Endothelial cell of umbilical vein (primary cell): ENCODE measurements at regions not wholly inside any gene's neighbourhood (a gene's known extent, or its start where the extent isn't known, plus 50 kb on each side); places are given as distances from the start of the nearest gene placed in this dataset.

ENCODE experiments used
- BruUV-seq: library from RNA; stranded (reverse); fragments of 400-500 nt; replicated peaks from 2 replicates; lab custom pipeline; 2021; lab: Mats Ljungman, UMichigan
- CTCF ChIA-PET: fragments of 300-600, 350-600 bp; sonication (Branson Sonifier 250); formaldehyde crosslinking; loops from one replicate; lab custom pipeline; 2021; ENCODE audit warnings: antibody characterized with exemption, inconsistent platforms; lab: Charles Lee
- POLR2A ChIA-PET: fragments of 300-600, 350-600 bp; sonication (Branson Sonifier 250); formaldehyde crosslinking; loops from one replicate; lab custom pipeline; 2021; ENCODE audit warnings: antibody characterized with exemption, inconsistent platforms; lab: Charles Lee
- DNase-seq: peaks from one replicate; pipeline ENCODE4 v3.0.0-alpha.2; 2011; ENCODE audit warnings: low read depth, low spot score
- FAIRE-seq: peaks from 2 replicates; lab custom pipeline; 2011; peaks lifted over from hg19 to GRCh38; lab: Jason Lieb, UNC
- H2AFZ ChIP-seq: 2 replicates; pipeline ENCODE4 v1.6.0; 2012; ENCODE audit warnings: low read depth, low read length, control low read depth, inconsistent platforms
- H3K27ac ChIP-seq: 2 replicates; pipeline ENCODE4 v1.5.1; 2011; ENCODE audit warnings: low read depth, mild to moderate bottlenecking, control low read depth, low read length, moderate library complexity; ENCODE audit not compliant: insufficient read depth
- H3K27me3 ChIP-seq, 2 experiments: 2 replicates each; pipeline versions ENCODE4 v1.6.0 to v1.6.1; 2011; ENCODE audit warnings: low read length in 2 of 2, mixed read lengths in 1 of 2; ENCODE audit not compliant: control insufficient read depth in 2 of 2, insufficient read depth in 2 of 2
- H3K36me3 ChIP-seq, 2 experiments: 2 replicates in 1 of 2; 3 replicates in 1 of 2; pipeline ENCODE4 v1.5.1; 2011; ENCODE audit warnings: low read length in 2 of 2, mild to moderate bottlenecking in 1 of 2, moderate library complexity in 1 of 2; ENCODE audit not compliant: control insufficient read depth in 2 of 2, insufficient read depth in 2 of 2; ENCODE audit errors: extremely low read depth in 1 of 2
- H3K4me1 ChIP-seq: 3 replicates; pipeline ENCODE4 v1.5.1; 2011; ENCODE audit warnings: mild to moderate bottlenecking, low read length; ENCODE audit not compliant: control insufficient read depth, insufficient read depth; ENCODE audit errors: extremely low read depth
- H3K4me2 ChIP-seq: 2 replicates; pipeline ENCODE4 v1.6.1; 2011; ENCODE audit warnings: low read length, control low read depth, mixed read lengths; ENCODE audit not compliant: insufficient read depth
- H3K4me3 ChIP-seq, 3 experiments: fragments of 200-600 bp in 1 of 3; sonication (generic), shearing (Covaris generic) in 1 of 3; replicated peaks in 1 of 3; 2 replicates each; pipeline ENCODE4 v1.5.1; 2011 to 2016; ENCODE audit warnings: control low read depth in 3 of 3, low read length in 3 of 3, mild to moderate bottlenecking in 2 of 3, inconsistent platforms in 1 of 3, low read depth in 1 of 3, moderate library complexity in 1 of 3; ENCODE audit not compliant: insufficient read depth in 1 of 3
- H3K79me2 ChIP-seq: 2 replicates; pipeline ENCODE4 v1.6.0; 2012; ENCODE audit warnings: low read length, inconsistent platforms; ENCODE audit not compliant: control insufficient read depth, insufficient read depth
- H3K9ac ChIP-seq: replicated peaks from 2 replicates; pipeline ENCODE3; 2011; ENCODE audit warnings: low read length, control low read depth; ENCODE audit not compliant: insufficient read depth; ENCODE audit errors: extremely low read depth
- H3K9me1 ChIP-seq: replicated peaks from 3 replicates; pipeline ENCODE4 v1.6.0; 2011; ENCODE audit warnings: mild to moderate bottlenecking, low read length; ENCODE audit not compliant: control insufficient read depth, insufficient read depth; ENCODE audit errors: extremely low read depth
- H3K9me3 ChIP-seq: replicated peaks from 2 replicates; pipeline ENCODE4 v1.5.1; 2012; ENCODE audit warnings: low read length, inconsistent platforms; ENCODE audit not compliant: control insufficient read depth, insufficient read depth
- H4K20me1 ChIP-seq: replicated peaks from 2 replicates; pipeline ENCODE3; 2011; ENCODE audit warnings: mild to moderate bottlenecking, low read length; ENCODE audit not compliant: control insufficient read depth, insufficient read depth; ENCODE audit errors: extremely low read depth
- CTCF ChIP-seq, 2 donors: IDR thresholded peaks; 1 replicate in 1 of 2; 2 replicates in 1 of 2; pipeline ENCODE4 v1.5.1; 2011; ENCODE audit warnings: low read length in 2 of 2, mild to moderate bottlenecking in 2 of 2, moderate library complexity in 2 of 2, control low read depth in 1 of 2, inconsistent platforms in 1 of 2, low read depth in 1 of 2; ENCODE audit not compliant: insufficient read depth in 1 of 2; ENCODE audit errors: extremely low read depth in 1 of 2
- EZH2 ChIP-seq: IDR thresholded peaks from 2 replicates; pipeline ENCODE4 v1.6.1; 2012; ENCODE audit warnings: borderline replicate concordance, low read depth, mild to moderate bottlenecking, moderate library complexity, low read length, inconsistent platforms; ENCODE audit not compliant: severe bottlenecking
- FOS ChIP-seq: IDR thresholded peaks from 2 replicates; pipeline ENCODE4 v1.6.1; 2011; ENCODE audit warnings: mild to moderate bottlenecking, low read length, moderate library complexity, borderline replicate concordance; ENCODE audit not compliant: insufficient read depth
- GATA2 ChIP-seq: IDR thresholded peaks from 2 replicates; pipeline ENCODE4 v1.7.0; 2011; ENCODE audit warnings: low read depth, mild to moderate bottlenecking, moderate library complexity, mixed read lengths, low read length; ENCODE audit not compliant: insufficient read length, insufficient read depth
- JUN ChIP-seq: IDR thresholded peaks from 2 replicates; pipeline ENCODE4 v1.6.1; 2011; ENCODE audit warnings: borderline replicate concordance, low read depth; ENCODE audit not compliant: insufficient read length, insufficient read depth
- MAX ChIP-seq: IDR thresholded peaks from 2 replicates; pipeline ENCODE4 v1.6.1; 2011; ENCODE audit not compliant: insufficient read depth, insufficient read length
- MYC ChIP-seq: IDR thresholded peaks from one replicate; pipeline ENCODE4 v1.6.1; 2011; ENCODE audit warnings: mild to moderate bottlenecking, low read depth, low read length
- POLR2A ChIP-seq: IDR thresholded peaks from 2 replicates; pipeline ENCODE4 v1.6.1; 2012; ENCODE audit warnings: low read depth, mild to moderate bottlenecking, control low read depth, low read length
- POLR2AphosphoS5 ChIP-seq: IDR thresholded peaks from 2 replicates; pipeline ENCODE4 v1.6.1; 2012; ENCODE audit warnings: low read depth, mild to moderate bottlenecking, control low read depth, low read length, moderate library complexity; ENCODE audit not compliant: insufficient read depth
- dilution Hi-C: fragments of 300-500 bp; cut with MboI; formaldehyde crosslinking; loops from one replicate; pipeline ENCODE4 v1.15.0; 2019; ENCODE audit warnings: low sequenced_read_pairs; ENCODE audit not compliant: extremely low pct_ligation_motif_present
- intact Hi-C: fragments of 100-400 bp; cut with micrococcal nuclease; formaldehyde crosslinking; loops from one replicate; pipeline ENCODE4 v1.10.0; 2022

- TF ChIP-seq CTCF (IDR thresholded peaks at IDR 0.05; ENCODE audit: extremely low read depth in 1 of 2, insufficient read depth in 1 of 2, low read depth in 1 of 2, low read length in 2 of 2) (no peak), MAX (no peak), EZH2 (no peak), GATA2 (no peak), JUN (no peak), POLR2AphosphoS5 (no peak), POLR2A (no peak), MYC (no peak), FOS (no peak)
- Histone ChIP-seq H3K27ac (no peak overlapping the region), H3K4me3 (no peak overlapping the region), H3K9me1 (no peaks in the 10 kb centered on the region), H3K27me3 (no peaks in the 10 kb centered on the region), H3K9me3 (no peaks in the 10 kb centered on the region), H3K4me2 (no peak overlapping the region), H3K4me1 (no peaks in the 10 kb centered on the region), H3K79me2 (no peaks in the 10 kb centered on the region), H4K20me1 (no peaks in the 10 kb centered on the region), H3K36me3 (no peaks in the 10 kb centered on the region), H2AFZ (no peak overlapping the region), H3K9ac (no peak overlapping the region)
- intact Hi-C loops, result no loop called here
- FAIRE-seq, result no peak
- POLR2A ChIA-PET, result no interaction called here
- dilution Hi-C loops, result no loop called here
- CTCF ChIA-PET, result no interaction called here
- no TSS peak for BruUV-seq
- DNase-seq, result no peak
These were observed 634.6 kb downstream of the SLC6A15 start for GRCh38 chr12:84277986-84278385.
